ENCODE measurements at regions not wholly inside any gene's neighbourhood (a gene's known extent, or its start where the extent isn't known, plus 50 kb on each side); places are given as distances from the start of the nearest gene placed in this dataset.

DNA sequence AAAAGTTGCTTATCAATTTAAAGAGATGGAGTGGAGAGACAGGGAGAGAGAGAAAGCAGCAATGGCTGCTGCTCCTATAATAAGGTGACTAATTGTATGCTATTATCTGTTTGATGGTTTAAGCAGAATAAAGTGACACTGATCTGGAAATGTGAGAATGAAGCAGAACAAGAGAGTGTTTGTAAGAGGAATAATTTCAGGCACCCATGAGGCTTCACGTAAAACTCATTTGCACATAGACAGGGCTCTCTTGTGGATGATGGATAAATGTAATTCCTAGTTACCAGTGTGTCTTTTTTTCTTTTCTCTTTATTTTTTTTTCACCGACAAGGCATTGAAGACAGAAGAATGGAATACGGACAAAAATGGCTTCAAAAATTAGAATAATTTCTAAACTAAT lies 228.8 kb upstream of the TYRP1 start:
- no peak for DNase-seq
- no peak overlapping the region for H3K4me2 ChIP-seq (ENCODE audit: unreplicated experiment)
- H3F3A ChIP-seq (ENCODE audit: insufficient read depth): no peaks in the 10 kb centered on the region
- no peaks in the 10 kb centered on the region for H4K20me1 ChIP-seq (ENCODE audit: insufficient read depth)
- 17 to 23% methylated on average over 3 of the region's 3 CpGs for WGBS, 2 experiments (ENCODE audit: low coverage in 1 of 2, low lambda C conversion rate in 2 of 2, missing lambda C conversion rate in 2 of 2)
- no peaks in the 10 kb centered on the region for H3K4me1 ChIP-seq (ENCODE audit: insufficient read depth)
- no peaks in the 10 kb centered on the region for H3K79me2 ChIP-seq (ENCODE audit: insufficient read depth)
- H3K4me3 ChIP-seq: no peak overlapping the region
- H3K27me3 ChIP-seq (replicated peaks; ENCODE audit: insufficient read depth): no peaks in the 10 kb centered on the region
- no peak overlapping the region for H3K9ac ChIP-seq
- H2AFZ ChIP-seq: no peak overlapping the region
- in situ Hi-C loops (cut with MboI): no loop called here
- TF ChIP-seq EZH2 (IDR thresholded peaks at IDR 0.05; ENCODE audit: insufficient read depth, poor library complexity, severe bottlenecking) (no peak), EZH2phosphoT487 (IDR thresholded peaks at IDR 0.05; ENCODE audit: insufficient read depth, low read depth) (no peak)
- H3K9me3 ChIP-seq (ENCODE audit: low read depth): no peaks in the 10 kb centered on the region
- no peak overlapping the region for H3K27ac ChIP-seq
- H3K36me3 ChIP-seq (ENCODE audit: low read depth): no peaks in the 10 kb centered on the region
- H3K9me2 ChIP-seq (ENCODE audit: insufficient read depth): no peaks in the 10 kb centered on the region

- TF ChIP-seq EZH2phosphoT487 (IDR thresholded peaks at IDR 0.05; ENCODE audit: insufficient read depth, low read depth) (no peak), EZH2 (IDR thresholded peaks at IDR 0.05; ENCODE audit: insufficient read depth, poor library complexity, severe bottlenecking) (no peak)
- Histone ChIP-seq H3K4me2 (ENCODE audit: unreplicated experiment) (no peak overlapping the region), H3K9ac (no peak overlapping the region), H3K36me3 (ENCODE audit: low read depth) (no peaks in the 10 kb centered on the region), H3K79me2 (ENCODE audit: insufficient read depth) (no peaks in the 10 kb centered on the region), H4K20me1 (ENCODE audit: insufficient read depth) (no peaks in the 10 kb centered on the region), H3K9me3 (ENCODE audit: low read depth) (no peaks in the 10 kb centered on the region), H3K4me3 (no peak overlapping the region), H3K27me3 (replicated peaks; ENCODE audit: insufficient read depth) (no peaks in the 10 kb centered on the region), H3K4me1 (ENCODE audit: insufficient read depth) (no peaks in the 10 kb centered on the region), H2AFZ (no peak overlapping the region), H3F3A (ENCODE audit: insufficient read depth) (no peaks in the 10 kb centered on the region), H3K27ac (no peak overlapping the region), H3K9me2 (ENCODE audit: insufficient read depth) (no peaks in the 10 kb centered on the region)
- DNase-seq: peak; percentile 40
- 0 to 2% methylated on average over 2 of the region's 2 CpGs for WGBS, 2 experiments (ENCODE audit: low coverage in 1 of 2, low lambda C conversion rate in 2 of 2, missing lambda C conversion rate in 2 of 2)
- in situ Hi-C loops (cut with MboI): no loop called here
These were observed 228.2 kb upstream of the TYRP1 start for GRCh38 chr9:12464910-12465512.

GRCh38 chr9:12469084-12469483 lies 224.1 kb upstream of the TYRP1 start:
- in situ Hi-C loops (cut with MboI): no loop called here
- no peak overlapping the region for H3K4me2 ChIP-seq (ENCODE audit: unreplicated experiment)
- no peaks in the 10 kb centered on the region for H3K79me2 ChIP-seq (ENCODE audit: insufficient read depth)
- H3F3A ChIP-seq (ENCODE audit: insufficient read depth): no peaks in the 10 kb centered on the region
- no peak for DNase-seq
- no peak overlapping the region for H3K4me3 ChIP-seq
- no peaks in the 10 kb centered on the region for H3K36me3 ChIP-seq (ENCODE audit: low read depth)
- no peaks in the 10 kb centered on the region for H3K9me3 ChIP-seq (ENCODE audit: low read depth)
- H3K9ac ChIP-seq: no peak overlapping the region
- H3K9me2 ChIP-seq (ENCODE audit: insufficient read depth): no peaks in the 10 kb centered on the region
- no peaks in the 10 kb centered on the region for H3K27me3 ChIP-seq (replicated peaks; ENCODE audit: insufficient read depth)
- WGBS, 2 experiments (ENCODE audit: low coverage in 1 of 2, low lambda C conversion rate in 2 of 2, missing lambda C conversion rate in 2 of 2): 36 to 54% methylated on average over 1 of the region's 1 CpG
- H2AFZ ChIP-seq: no peak overlapping the region
- H3K27ac ChIP-seq: no peak overlapping the region
- H4K20me1 ChIP-seq (ENCODE audit: insufficient read depth): no peaks in the 10 kb centered on the region
- H3K4me1 ChIP-seq (ENCODE audit: insufficient read depth): no peaks in the 10 kb centered on the region
- TF ChIP-seq EZH2phosphoT487 (IDR thresholded peaks at IDR 0.05; ENCODE audit: insufficient read depth, low read depth) (no peak), EZH2 (IDR thresholded peaks at IDR 0.05; ENCODE audit: insufficient read depth, poor library complexity, severe bottlenecking) (no peak)

GRCh38 chr9:12494411-12494810 lies 198.8 kb upstream of the TYRP1 start:
- Histone ChIP-seq H3F3A (ENCODE audit: insufficient read depth) (no peaks in the 10 kb centered on the region), H3K79me2 (ENCODE audit: insufficient read depth) (no peaks in the 10 kb centered on the region), H3K9me3 (ENCODE audit: low read depth) (no peaks in the 10 kb centered on the region), H3K4me2 (ENCODE audit: unreplicated experiment) (no peak overlapping the region), H3K9me2 (ENCODE audit: insufficient read depth) (no peaks in the 10 kb centered on the region), H3K4me1 (ENCODE audit: insufficient read depth) (no peaks in the 10 kb centered on the region), H3K27ac (no peak overlapping the region), H3K27me3 (replicated peaks; ENCODE audit: insufficient read depth) (no peaks in the 10 kb centered on the region), H3K4me3 (no peak overlapping the region), H3K36me3 (ENCODE audit: low read depth) (no peaks in the 10 kb centered on the region), H2AFZ (no peak overlapping the region), H4K20me1 (ENCODE audit: insufficient read depth) (no peaks in the 10 kb centered on the region), H3K9ac (no peak overlapping the region)
- in situ Hi-C loops (cut with MboI): no loop called here
- DNase-seq: no peak
- TF ChIP-seq EZH2 (IDR thresholded peaks at IDR 0.05; ENCODE audit: insufficient read depth, poor library complexity, severe bottlenecking): no peak
- no peak for TF ChIP-seq EZH2phosphoT487 (IDR thresholded peaks at IDR 0.05; ENCODE audit: insufficient read depth, low read depth)
- 13 to 27% methylated on average over 1 of the region's 1 CpG for WGBS, 2 experiments (ENCODE audit: low coverage in 1 of 2, low lambda C conversion rate in 2 of 2, missing lambda C conversion rate in 2 of 2)

DNA sequence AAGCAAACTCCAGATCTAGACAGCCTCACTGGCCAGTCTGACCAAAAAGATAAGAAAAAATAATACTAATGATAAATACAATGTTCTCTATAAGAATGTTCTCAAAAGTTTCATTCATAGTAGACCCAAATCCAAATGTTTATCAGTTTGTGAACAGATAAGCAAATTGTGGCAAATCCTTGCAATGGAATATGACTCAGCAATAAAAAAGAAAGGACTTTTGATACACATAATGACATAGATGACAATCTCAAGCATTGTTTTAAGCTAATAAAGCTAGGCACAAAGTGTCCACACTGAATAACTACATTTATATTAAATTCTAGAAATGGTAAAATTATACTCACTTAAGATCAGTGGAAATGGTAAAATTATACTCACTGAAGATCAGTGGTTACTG lies 195.4 kb upstream of the TYRP1 start:
- in situ Hi-C loops (cut with MboI): no loop called here
- Histone ChIP-seq H3K4me1 (ENCODE audit: insufficient read depth) (no peaks in the 10 kb centered on the region), H3F3A (ENCODE audit: insufficient read depth) (no peaks in the 10 kb centered on the region), H3K4me3 (no peak overlapping the region), H3K9me2 (ENCODE audit: insufficient read depth) (no peaks in the 10 kb centered on the region), H4K20me1 (ENCODE audit: insufficient read depth) (no peaks in the 10 kb centered on the region), H3K36me3 (ENCODE audit: low read depth) (no peaks in the 10 kb centered on the region), H3K27me3 (replicated peaks; ENCODE audit: insufficient read depth) (no peaks in the 10 kb centered on the region), H3K79me2 (ENCODE audit: insufficient read depth) (no peaks in the 10 kb centered on the region), H2AFZ (no peak overlapping the region), H3K9me3 (ENCODE audit: low read depth) (no peaks in the 10 kb centered on the region), H3K27ac (no peak overlapping the region), H3K9ac (no peak overlapping the region), H3K4me2 (ENCODE audit: unreplicated experiment) (no peak overlapping the region)
- DNase-seq: no peak
- no peak for TF ChIP-seq EZH2 (IDR thresholded peaks at IDR 0.05; ENCODE audit: insufficient read depth, poor library complexity, severe bottlenecking)
- no peak for TF ChIP-seq EZH2phosphoT487 (IDR thresholded peaks at IDR 0.05; ENCODE audit: insufficient read depth, low read depth)

Measured in GM23248 (cell line).